Fibroblast of mammary gland (primary cell): ENCODE measurements at regions not wholly inside any gene's neighbourhood (a gene's known extent, or its start where the extent isn't known, plus 50 kb on each side); places are given as distances from the start of the nearest gene placed in this dataset.

ENCODE experiments used
- DNase-seq: peaks from one replicate; pipeline ENCODE4 v3.0.0-alpha.2; 2010; ENCODE audit warnings: low read depth
- H3K4me3 ChIP-seq: 2 replicates; pipeline ENCODE4 v1.5.1; 2011; ENCODE audit warnings: low read depth, mild to moderate bottlenecking, low read length, moderate library complexity; ENCODE audit not compliant: control insufficient read depth
- TF ChIP-seq, protein P1 (sequence below): conservative IDR thresholded peaks from 2 replicates; pipeline ENCODE4 v1.5.1; 2011; ENCODE audit warnings: low read depth, low read length, inconsistent platforms; ENCODE audit not compliant: control insufficient read depth, insufficient read depth

DNA sequence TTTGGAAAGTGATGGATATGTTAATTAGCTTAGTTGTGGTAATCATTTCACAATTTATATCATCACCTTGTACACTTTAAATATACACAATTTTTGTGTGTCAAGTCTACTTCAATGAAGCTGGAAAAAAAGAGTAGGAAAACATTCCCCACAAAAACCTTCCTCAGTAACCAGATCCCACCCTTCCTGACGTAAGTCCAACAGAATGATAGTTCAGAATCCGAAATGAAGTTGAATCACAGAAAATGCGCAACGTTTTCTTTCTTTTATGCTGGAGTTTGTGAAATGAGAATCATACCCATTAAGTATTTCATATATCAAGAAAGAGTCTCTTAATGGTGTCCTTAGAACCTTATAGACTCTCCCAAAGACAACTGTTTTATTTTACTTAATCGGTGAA lies 292.9 kb downstream of the USP46 start:
- DNase-seq: no peak
- no peak overlapping the region for H3K4me3 ChIP-seq
- TF ChIP-seq, protein P1, sequence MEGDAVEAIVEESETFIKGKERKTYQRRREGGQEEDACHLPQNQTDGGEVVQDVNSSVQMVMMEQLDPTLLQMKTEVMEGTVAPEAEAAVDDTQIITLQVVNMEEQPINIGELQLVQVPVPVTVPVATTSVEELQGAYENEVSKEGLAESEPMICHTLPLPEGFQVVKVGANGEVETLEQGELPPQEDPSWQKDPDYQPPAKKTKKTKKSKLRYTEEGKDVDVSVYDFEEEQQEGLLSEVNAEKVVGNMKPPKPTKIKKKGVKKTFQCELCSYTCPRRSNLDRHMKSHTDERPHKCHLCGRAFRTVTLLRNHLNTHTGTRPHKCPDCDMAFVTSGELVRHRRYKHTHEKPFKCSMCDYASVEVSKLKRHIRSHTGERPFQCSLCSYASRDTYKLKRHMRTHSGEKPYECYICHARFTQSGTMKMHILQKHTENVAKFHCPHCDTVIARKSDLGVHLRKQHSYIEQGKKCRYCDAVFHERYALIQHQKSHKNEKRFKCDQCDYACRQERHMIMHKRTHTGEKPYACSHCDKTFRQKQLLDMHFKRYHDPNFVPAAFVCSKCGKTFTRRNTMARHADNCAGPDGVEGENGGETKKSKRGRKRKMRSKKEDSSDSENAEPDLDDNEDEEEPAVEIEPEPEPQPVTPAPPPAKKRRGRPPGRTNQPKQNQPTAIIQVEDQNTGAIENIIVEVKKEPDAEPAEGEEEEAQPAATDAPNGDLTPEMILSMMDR: no peak

- H3K4me3 ChIP-seq: no peak overlapping the region
- no peak for DNase-seq
- TF ChIP-seq, protein P1: no peak
Observed at GRCh38 chr4:52366621-52367020, 292.5 kb downstream of the USP46 start.

DNA sequence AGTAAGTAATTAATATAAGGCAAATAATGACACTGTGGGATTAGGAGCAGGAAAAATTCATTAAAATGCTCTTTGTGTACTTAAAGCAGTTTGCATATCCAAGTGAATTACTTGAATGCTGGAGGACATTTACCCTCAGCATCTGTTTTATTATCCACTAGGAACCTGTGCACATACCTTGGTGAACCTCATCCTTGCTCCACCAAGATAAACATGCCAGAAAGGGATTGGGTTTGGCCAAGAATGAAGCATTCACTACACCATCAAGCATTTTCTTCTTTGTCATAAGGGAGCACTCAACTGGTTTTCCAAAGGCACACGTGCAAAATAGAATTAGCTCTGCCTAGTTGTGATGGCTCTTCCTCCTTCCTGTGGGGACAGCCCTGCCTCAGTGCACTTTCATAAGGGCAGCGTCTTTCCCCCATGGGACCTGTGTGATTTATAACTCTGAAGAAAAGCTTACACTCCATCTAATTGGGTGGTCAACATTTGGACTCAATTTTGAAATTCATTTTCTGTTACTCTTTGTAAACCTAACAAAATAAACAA lies 291.7 kb downstream of the USP46 start:
- H3K4me3 ChIP-seq: no peak overlapping the region
- no peak for DNase-seq
- TF ChIP-seq, protein P1: no peak

- no peak for DNase-seq
- TF ChIP-seq, protein P1: no peak
- no peak overlapping the region for H3K4me3 ChIP-seq
Observed at GRCh38 chr4:52368895-52369294, 290.2 kb downstream of the USP46 start.

DNA sequence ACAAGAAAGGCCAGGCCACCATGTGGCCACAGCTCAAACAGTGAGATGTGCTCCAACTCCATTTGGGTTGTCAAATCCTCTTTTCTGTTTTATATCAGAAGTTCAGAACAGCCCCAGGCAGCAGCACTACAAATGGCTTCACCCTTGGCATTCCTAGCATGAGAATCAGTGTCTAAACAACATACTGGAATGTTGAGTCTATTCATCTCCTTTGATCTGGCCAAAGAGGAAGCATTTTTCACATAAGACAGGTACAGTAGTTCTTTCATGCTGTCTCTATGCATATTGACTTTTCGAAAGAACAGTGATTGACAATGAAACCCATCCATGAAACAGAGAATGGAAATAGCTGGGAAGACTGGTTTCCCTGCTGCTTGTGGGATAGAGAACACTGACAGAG lies 289.5 kb downstream of the USP46 start:
- TF ChIP-seq, protein P1: no peak
- no peak for DNase-seq
- H3K4me3 ChIP-seq: no peak overlapping the region

DNA sequence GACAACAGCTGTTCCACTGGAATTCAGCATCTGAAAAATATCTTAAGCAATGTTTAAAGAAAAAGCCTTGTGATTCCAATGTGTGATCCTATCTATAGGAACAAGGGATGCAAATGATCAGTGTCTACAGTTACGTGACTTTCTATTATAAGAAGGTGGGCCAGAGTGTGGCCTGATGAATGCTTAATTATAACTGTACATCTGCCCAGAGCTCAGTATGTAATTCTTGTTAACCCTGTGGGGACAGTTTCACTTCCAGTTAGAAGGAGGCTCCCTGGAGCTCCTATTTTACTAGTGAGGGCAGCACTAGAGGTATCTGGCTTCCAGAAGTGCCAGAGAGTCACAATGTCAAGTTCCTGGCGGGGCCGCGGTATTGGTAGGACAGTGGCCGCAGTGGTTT lies 288.5 kb downstream of the USP46 start:
- DNase-seq: no peak
- TF ChIP-seq, protein P1: no peak
- H3K4me3 ChIP-seq: no peak overlapping the region

GRCh38 chr4:52371841-52372240 lies 287.3 kb downstream of the USP46 start:
- TF ChIP-seq, protein P1: no peak
- no peak overlapping the region for H3K4me3 ChIP-seq
- DNase-seq: no peak
